Aorta (tissue), 5 donors: ENCODE measurements at regions not wholly inside any gene's neighbourhood (a gene's known extent, or its start where the extent isn't known, plus 50 kb on each side); places are given as distances from the start of the nearest gene placed in this dataset.

Experiments used
- ATAC-seq: fragments of 200-7000 bp; cut with Tn5 transposase; one replicate; pipeline ENCODE4 v1.9.1; 2022; ENCODE audit warnings: moderate library complexity; ENCODE audit not compliant: low FRiP score
- DNase-seq, 2 donors: peaks; one replicate each; pipeline ENCODE4 v3.0.0-alpha.2; 2020
- H3K27ac ChIP-seq, 2 donors: one replicate each; pipeline ENCODE4 v1.5.1; 2013; ENCODE audit warnings: low read length in 2 of 2, mild to moderate bottlenecking in 2 of 2, moderate library complexity in 2 of 2, control low read depth in 1 of 2, inconsistent platforms in 1 of 2, low read depth in 1 of 2
- H3K27me3 ChIP-seq, 2 donors: one replicate each; pipeline ENCODE4 v1.6.1; 2013; ENCODE audit warnings: control low read depth in 1 of 2, low read length in 1 of 2, mild to moderate bottlenecking in 1 of 2, moderate library complexity in 1 of 2; ENCODE audit not compliant: insufficient read depth in 2 of 2, control insufficient read depth in 1 of 2
- H3K36me3 ChIP-seq, 2 donors: one replicate each; pipeline ENCODE4 v1.6.1; 2013; ENCODE audit warnings: control low read depth in 1 of 2, low read length in 1 of 2, mild to moderate bottlenecking in 1 of 2; ENCODE audit not compliant: insufficient read depth in 2 of 2, control insufficient read depth in 1 of 2
- H3K4me1 ChIP-seq, 2 donors: one replicate each; pipeline ENCODE4 v1.6.1; 2013; ENCODE audit warnings: low read length in 2 of 2, control low read depth in 1 of 2, mild to moderate bottlenecking in 1 of 2, moderate library complexity in 1 of 2; ENCODE audit not compliant: insufficient read depth in 2 of 2, control insufficient read depth in 1 of 2
- H3K4me3 ChIP-seq, 2 donors: one replicate each; pipeline ENCODE4 v1.5.1; 2013; ENCODE audit warnings: low read length in 2 of 2, control low read depth in 1 of 2, mild to moderate bottlenecking in 1 of 2
- H3K9me3 ChIP-seq: one replicate; pipeline ENCODE4 v1.6.1; 2013; ENCODE audit warnings: mild to moderate bottlenecking, low read length; ENCODE audit not compliant: control insufficient read depth
- WGBS, 2 donors: extraction: QIAGEN DNeasy Blood & Tissue Kit; methylation state at CpG; one replicate each; pipeline ENCODE4 v1.1.7; 2013; 5-methylcytosine and 5-hydroxymethylcytosine counted together
- intact Hi-C, 2 donors: fragments of 100-400 bp; cut with DNase I; formaldehyde crosslinking; loops; one replicate each; pipeline versions ENCODE4 v1.14.2 to v1.15.0; 2022
- donor health status: healthy with polysubstance abuse.
- donor health status: Bipolar disorder and iron deficiency.
- donor health status: DM: no; HTN: no; CAD: no.
- donor health status: DM: no; HTN: no; CAD: no.
- donor health status: DM: yes; HTN: yes; CAD: no.

DNA sequence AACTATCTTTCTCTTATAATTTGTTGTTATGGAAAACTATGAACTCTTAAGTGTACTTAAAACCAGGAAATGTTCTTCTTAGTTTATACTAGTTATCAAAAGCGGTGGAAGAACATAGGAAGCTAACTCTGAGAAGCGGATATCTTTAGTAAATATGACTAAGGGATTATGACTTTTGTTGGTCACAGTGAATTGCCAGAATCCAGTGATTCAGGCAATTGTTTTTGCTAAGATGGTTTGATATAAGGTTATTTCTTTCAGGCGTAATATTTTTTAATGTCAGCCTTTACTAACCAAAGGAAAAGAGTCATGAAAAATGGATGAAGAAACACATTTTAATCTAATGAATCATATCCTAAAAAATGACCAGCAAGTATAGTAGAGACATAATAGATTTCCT lies 473.5 kb downstream of the FOXG1 start:
- Histone ChIP-seq H3K4me3 (no peak overlapping the region), H3K9me3 (no peaks in the 10 kb centered on the region), H3K4me1 (no peaks in the 10 kb centered on the region), H3K27me3 (no peaks in the 10 kb centered on the region), H3K36me3 (no peaks in the 10 kb centered on the region), H3K27ac (no peak overlapping the region)
- ATAC-seq (no peak), DNase-seq (no peak)
- intact Hi-C loops, result no loop called here
- WGBS, 2 donors, result 32 to 37% methylated on average over 3 of the region's 3 CpGs

DNA sequence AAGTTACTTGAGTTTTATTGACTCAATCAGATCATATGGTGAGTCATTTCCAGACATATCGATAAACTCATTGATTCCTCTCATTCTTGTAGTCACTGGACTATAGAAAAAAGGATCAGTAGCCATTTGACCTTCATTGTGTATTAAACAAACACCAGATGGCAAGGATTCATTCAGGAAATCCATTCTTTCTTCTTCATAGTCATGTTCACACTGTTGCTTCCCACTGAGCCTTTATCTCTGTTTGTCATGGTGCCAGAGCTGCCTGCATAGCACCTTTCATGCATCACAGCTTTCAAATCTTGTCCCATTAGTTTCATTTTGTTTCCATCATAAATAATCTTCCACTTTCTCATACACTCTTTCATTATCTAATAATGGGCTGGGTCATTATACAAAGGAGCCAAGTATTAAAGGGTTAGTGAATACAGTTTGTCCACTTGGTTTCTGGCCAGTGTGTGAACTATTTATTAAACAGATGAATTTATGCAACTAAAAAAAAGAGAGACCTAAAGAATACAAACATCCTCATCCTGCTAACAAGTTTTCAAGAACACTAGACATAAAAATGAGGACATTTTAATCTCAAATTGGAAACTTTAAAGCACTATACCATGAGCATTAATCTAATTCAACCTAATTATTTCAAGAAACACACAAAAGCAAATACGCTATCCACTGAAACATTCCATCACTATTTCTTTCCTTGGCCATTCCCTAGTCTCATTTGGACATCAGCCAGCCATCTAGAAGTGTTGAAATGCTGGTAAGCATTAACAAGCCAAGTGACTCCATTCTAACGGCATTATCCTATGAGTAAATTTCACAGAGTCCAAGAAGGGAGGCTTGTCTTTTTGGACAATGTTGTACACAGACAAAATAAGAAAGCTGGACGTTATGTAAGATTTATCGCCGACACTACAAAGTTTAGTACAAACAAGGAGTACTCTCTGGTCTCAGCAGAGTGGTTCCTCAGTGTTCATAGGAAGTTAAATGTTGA lies 476.5 kb downstream of the FOXG1 start:
- H3K9me3 ChIP-seq, result no peaks in the 10 kb centered on the region
- H3K4me1 ChIP-seq, result no peaks in the 10 kb centered on the region
- no peak for DNase-seq
- H3K27ac ChIP-seq, result no peak overlapping the region
- ATAC-seq, result no peak
- WGBS, 2 donors, result 36 to 39% methylated on average over 6 of the region's 6 CpGs
- no peaks in the 10 kb centered on the region for H3K27me3 ChIP-seq
- H3K4me3 ChIP-seq, result no peak overlapping the region
- intact Hi-C loops, result no loop called here
- H3K36me3 ChIP-seq, result no peaks in the 10 kb centered on the region

GRCh38 chr14:29255692-29256091 lies 489.1 kb downstream of the FOXG1 start:
- Histone ChIP-seq H3K36me3 (no peaks in the 10 kb centered on the region), H3K27me3 (no peaks in the 10 kb centered on the region), H3K27ac (no peak overlapping the region), H3K4me3 (no peak overlapping the region), H3K9me3 (no peaks in the 10 kb centered on the region), H3K4me1 (no peaks in the 10 kb centered on the region)
- no peak for ATAC-seq
- 80 to 85% methylated on average over 1 of the region's 1 CpG for WGBS, 2 donors
- intact Hi-C loops, result no loop called here
- DNase-seq, result no peak

GRCh38 chr14:29262979-29263378 lies 496.4 kb downstream of the FOXG1 start:
- no peak for DNase-seq
- H3K4me3 ChIP-seq, result no peak overlapping the region
- intact Hi-C loops, result no loop called here

GRCh38 chr14:29264865-29265264 lies 498.3 kb downstream of the FOXG1 start:
- intact Hi-C loops, result no loop called here
- ATAC-seq, result no peak
- WGBS, 2 donors, result 24 to 42% methylated on average over 4 of the region's 4 CpGs
- Histone ChIP-seq H3K9me3 (no peaks in the 10 kb centered on the region), H3K36me3 (no peaks in the 10 kb centered on the region), H3K27me3 (no peaks in the 10 kb centered on the region), H3K4me3 (no peak overlapping the region), H3K27ac (no peak overlapping the region), H3K4me1 (no peaks in the 10 kb centered on the region)
- no peak for DNase-seq

More at GRCh38 chr14:29262979-29263378, 496.4 kb downstream of the FOXG1 start:
- ATAC-seq, result no peak
- no peaks in the 10 kb centered on the region for H3K4me1 ChIP-seq
- WGBS, 2 donors, result 69 to 70% methylated on average over 1 of the region's 1 CpG
- no peaks in the 10 kb centered on the region for H3K36me3 ChIP-seq
- no peak overlapping the region for H3K27ac ChIP-seq
- no peaks in the 10 kb centered on the region for H3K27me3 ChIP-seq
- H3K9me3 ChIP-seq, result no peaks in the 10 kb centered on the region

- no peaks in the 10 kb centered on the region for H3K36me3 ChIP-seq
- DNase-seq, result no peak
- H3K27ac ChIP-seq, result no peak overlapping the region
- 39 to 46% methylated on average over 1 of the region's 1 CpG for WGBS, 2 donors
- intact Hi-C loops, result no loop called here
- ATAC-seq, result no peak
- H3K9me3 ChIP-seq, result no peaks in the 10 kb centered on the region
- H3K4me3 ChIP-seq, result no peak overlapping the region
- H3K4me1 ChIP-seq, result no peaks in the 10 kb centered on the region
- H3K27me3 ChIP-seq, result no peaks in the 10 kb centered on the region
Observed at GRCh38 chr14:29265852-29266251, 499.3 kb downstream of the FOXG1 start.

DNA sequence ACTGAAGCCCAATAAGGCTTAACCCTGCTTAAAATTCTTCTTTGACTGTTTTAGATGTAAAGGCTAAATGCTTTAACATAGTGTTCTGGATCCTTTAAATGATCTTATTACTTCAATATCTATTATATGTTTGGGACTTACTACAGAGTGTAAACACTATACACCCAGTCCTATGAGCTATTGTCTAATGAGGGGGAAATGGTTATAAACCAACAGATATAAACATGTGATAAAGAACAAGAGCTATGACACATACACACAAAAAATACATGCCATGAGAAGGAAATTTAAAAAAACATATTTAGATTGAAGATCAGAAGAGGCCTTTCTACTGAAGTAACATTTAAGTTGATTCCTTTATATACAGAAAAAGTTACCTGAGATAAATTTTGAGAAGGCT lies 505.1 kb downstream of the FOXG1 start:
- intact Hi-C loops, result no loop called here
- H3K36me3 ChIP-seq, result no peaks in the 10 kb centered on the region
- H3K4me1 ChIP-seq, result no peaks in the 10 kb centered on the region
- no peak overlapping the region for H3K27ac ChIP-seq
- no peak for DNase-seq
- H3K4me3 ChIP-seq, result no peak overlapping the region
- no peaks in the 10 kb centered on the region for H3K9me3 ChIP-seq
- no peak for ATAC-seq
- H3K27me3 ChIP-seq, result no peaks in the 10 kb centered on the region

DNA sequence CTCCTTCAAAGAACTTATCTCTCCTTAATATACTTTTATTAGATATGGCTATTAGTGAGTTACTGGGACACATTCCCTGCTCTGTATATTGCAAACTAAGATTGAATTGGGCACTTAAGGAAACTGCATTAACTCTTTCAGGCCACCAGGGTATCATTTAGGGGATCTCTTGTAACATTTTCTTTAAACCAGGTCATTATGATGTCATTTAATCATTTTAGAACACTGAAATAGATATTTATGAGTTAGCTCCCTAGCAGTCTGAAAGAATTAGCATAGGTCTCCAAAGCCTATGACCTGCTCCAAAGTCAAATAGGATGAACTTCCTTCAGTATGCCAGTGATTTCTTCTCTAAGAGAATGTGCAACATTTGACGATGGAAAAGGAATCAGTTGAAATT lies 506.9 kb downstream of the FOXG1 start:
- 69 to 71% methylated on average over 1 of the region's 1 CpG for WGBS, 2 donors
- no peak overlapping the region for H3K4me3 ChIP-seq
- no peaks in the 10 kb centered on the region for H3K27me3 ChIP-seq
- intact Hi-C loops, result no loop called here
- H3K27ac ChIP-seq, result no peak overlapping the region
- H3K4me1 ChIP-seq, result no peaks in the 10 kb centered on the region
- no peaks in the 10 kb centered on the region for H3K36me3 ChIP-seq
- DNase-seq, result no peak
- no peak for ATAC-seq
- no peaks in the 10 kb centered on the region for H3K9me3 ChIP-seq

DNA sequence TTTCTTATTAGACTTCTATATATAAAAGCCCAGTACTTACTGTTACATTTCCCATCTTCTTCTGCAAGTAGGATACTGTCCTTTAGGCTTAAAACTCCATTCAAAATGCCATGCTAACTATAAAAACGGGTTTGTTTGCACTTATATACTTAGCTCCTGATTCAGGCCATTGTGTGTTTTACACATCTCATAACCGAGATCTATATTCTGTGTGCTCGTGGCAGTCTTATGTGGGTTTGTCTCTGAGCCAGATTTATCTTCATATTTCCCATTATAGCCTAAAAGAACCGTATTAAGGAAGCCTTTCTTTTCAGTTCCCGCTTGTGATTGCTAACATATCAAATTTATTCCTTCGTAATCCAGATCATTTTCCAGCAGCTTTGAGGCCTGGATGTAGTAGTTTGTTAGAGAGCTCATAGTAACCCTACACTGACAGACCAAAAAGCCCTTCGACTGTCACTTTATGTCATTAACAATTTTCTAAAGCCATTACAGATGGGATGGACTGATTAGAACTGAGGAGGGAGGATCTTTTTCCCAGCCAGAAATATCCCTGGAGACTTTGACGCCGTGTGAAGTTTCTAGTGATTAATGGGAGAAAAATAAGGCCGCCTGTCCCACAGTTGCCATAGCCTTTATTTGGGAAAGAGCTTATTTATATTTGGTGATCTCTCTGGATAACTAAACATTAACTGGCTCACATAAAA lies 508.5 kb downstream of the FOXG1 start:
- Histone ChIP-seq H3K27me3 (no peaks in the 10 kb centered on the region), H3K4me3 (no peak overlapping the region), H3K27ac (no peak overlapping the region), H3K4me1 (no peaks in the 10 kb centered on the region), H3K36me3 (no peaks in the 10 kb centered on the region), H3K9me3 (no peaks in the 10 kb centered on the region)
- 23 to 28% methylated on average over 10 of the region's 10 CpGs for WGBS, 2 donors
- DNase-seq (no peak), ATAC-seq (no peak)
- intact Hi-C loops, result no loop called here
